Type B pancreatic cell (in vitro differentiated cells): ENCODE measurements at regions not wholly inside any gene's neighbourhood (a gene's known extent, or its start where the extent isn't known, plus 50 kb on each side); places are given as distances from the start of the nearest gene placed in this dataset.

ENCODE experiments used
- DNase-seq: peaks from one replicate; pipeline ENCODE4 v3.0.0; 2021; ENCODE audit warnings: mixed read lengths; ENCODE audit not compliant: unreplicated experiment; ENCODE audit errors: extremely low spot score
- H3K27ac Mint-ChIP-seq: 2 replicates; pipeline ENCODE4 v1.8.0; 2021; ENCODE audit warnings: mild to moderate bottlenecking, mixed read lengths
- H3K27me3 Mint-ChIP-seq: 2 replicates; pipeline ENCODE4 v1.8.0; 2021; ENCODE audit warnings: mixed read lengths
- H3K36me3 Mint-ChIP-seq: 2 replicates; pipeline ENCODE4 v1.8.0; 2021; ENCODE audit warnings: mixed read lengths
- H3K4me1 Mint-ChIP-seq: one replicate; pipeline ENCODE4 v1.8.0; 2021; ENCODE audit warnings: mixed read lengths; ENCODE audit not compliant: unreplicated experiment
- H3K4me3 Mint-ChIP-seq: 2 replicates; pipeline ENCODE4 v1.8.0; 2021; ENCODE audit warnings: mild to moderate bottlenecking, mixed read lengths
- H3K9me3 Mint-ChIP-seq: 2 replicates; pipeline ENCODE4 v1.8.0; 2021; ENCODE audit warnings: mixed read lengths
- CTCF ChIP-seq: fragments of 200-600 bp; sonication (generic); conservative IDR thresholded peaks from 2 replicates; pipeline ENCODE4 v1.5.0; 2021; ENCODE audit warnings: antibody characterized with exemption, mild to moderate bottlenecking

- no peak overlapping the region for H3K27ac Mint-ChIP-seq
- H3K4me1 Mint-ChIP-seq = peaks cover 10% of the 10 kb centered on the region
- no peaks in the 10 kb centered on the region for H3K36me3 Mint-ChIP-seq
- no peak for DNase-seq
- no peaks in the 10 kb centered on the region for H3K27me3 Mint-ChIP-seq
- H3K4me3 Mint-ChIP-seq = no peak overlapping the region
- H3K9me3 Mint-ChIP-seq = no peaks in the 10 kb centered on the region
- no peak for TF ChIP-seq CTCF
These were observed 136.9 kb downstream of the FAT3 start for GRCh38 chr11:92361551-92361950.

- TF ChIP-seq CTCF = no peak
- Mint-ChIP-seq H3K27ac (no peak overlapping the region), H3K27me3 (no peaks in the 10 kb centered on the region), H3K9me3 (no peaks in the 10 kb centered on the region), H3K36me3 (no peaks in the 10 kb centered on the region), H3K4me1 (peaks cover 10% of the 10 kb centered on the region), H3K4me3 (no peak overlapping the region)
- DNase-seq = no peak
These were observed 138.4 kb downstream of the FAT3 start for GRCh38 chr11:92362989-92363388.

- Mint-ChIP-seq H3K36me3 (no peaks in the 10 kb centered on the region), H3K4me1 (peaks cover 10% of the 10 kb centered on the region), H3K27ac (no peak overlapping the region), H3K27me3 (no peaks in the 10 kb centered on the region), H3K4me3 (no peak overlapping the region), H3K9me3 (no peaks in the 10 kb centered on the region)
- no peak for DNase-seq
- no peak for TF ChIP-seq CTCF
These were observed 139.6 kb downstream of the FAT3 start for GRCh38 chr11:92364177-92364576.

GRCh38 chr11:92376146-92376599 is 151.6 kb downstream of the FAT3 start:
- no peak for DNase-seq
- H3K4me3 Mint-ChIP-seq = no peak overlapping the region
- peaks cover 29% of the 10 kb centered on the region for H3K4me1 Mint-ChIP-seq
- H3K9me3 Mint-ChIP-seq = peaks cover 8% of the 10 kb centered on the region
- no peak overlapping the region for H3K27ac Mint-ChIP-seq
- H3K36me3 Mint-ChIP-seq = peaks cover 16% of the 10 kb centered on the region
- no peaks in the 10 kb centered on the region for H3K27me3 Mint-ChIP-seq
- TF ChIP-seq CTCF = no peak

GRCh38 chr11:92376680-92377079 is 152.1 kb downstream of the FAT3 start:
- peaks cover 8% of the 10 kb centered on the region for H3K9me3 Mint-ChIP-seq
- H3K27ac Mint-ChIP-seq = no peak overlapping the region
- no peak for TF ChIP-seq CTCF
- H3K27me3 Mint-ChIP-seq = no peaks in the 10 kb centered on the region
- no peak for DNase-seq
- peaks cover 16% of the 10 kb centered on the region for H3K36me3 Mint-ChIP-seq
- no peak overlapping the region for H3K4me3 Mint-ChIP-seq
- peaks cover 29% of the 10 kb centered on the region for H3K4me1 Mint-ChIP-seq

- Mint-ChIP-seq H3K4me1 (peaks cover 45% of the 10 kb centered on the region), H3K36me3 (peaks cover 16% of the 10 kb centered on the region), H3K27me3 (no peaks in the 10 kb centered on the region), H3K9me3 (peaks cover 4% of the 10 kb centered on the region), H3K27ac (no peak overlapping the region), H3K4me3 (no peak overlapping the region)
- no peak for DNase-seq
- no peak for TF ChIP-seq CTCF
These were observed 156.3 kb downstream of the FAT3 start for GRCh38 chr11:92380882-92381281.
